HG03571 (cell line): ENCODE measurements at regions not wholly inside any gene's neighbourhood (a gene's known extent, or its start where the extent isn't known, plus 50 kb on each side); places are given as distances from the start of the nearest gene placed in this dataset.
"Not testable (repeated sequence)": the region's sequence is repeated elsewhere in the genome, so short reads cannot be mapped to it uniquely, and the experiment has no call there.

ENCODE experiments used
- ATAC-seq: cut with Tn5 transposase; IDR thresholded peaks from one replicate; pipeline ENCODE4 v1.9.1; 2021; ENCODE audit not compliant: unreplicated experiment

DNA sequence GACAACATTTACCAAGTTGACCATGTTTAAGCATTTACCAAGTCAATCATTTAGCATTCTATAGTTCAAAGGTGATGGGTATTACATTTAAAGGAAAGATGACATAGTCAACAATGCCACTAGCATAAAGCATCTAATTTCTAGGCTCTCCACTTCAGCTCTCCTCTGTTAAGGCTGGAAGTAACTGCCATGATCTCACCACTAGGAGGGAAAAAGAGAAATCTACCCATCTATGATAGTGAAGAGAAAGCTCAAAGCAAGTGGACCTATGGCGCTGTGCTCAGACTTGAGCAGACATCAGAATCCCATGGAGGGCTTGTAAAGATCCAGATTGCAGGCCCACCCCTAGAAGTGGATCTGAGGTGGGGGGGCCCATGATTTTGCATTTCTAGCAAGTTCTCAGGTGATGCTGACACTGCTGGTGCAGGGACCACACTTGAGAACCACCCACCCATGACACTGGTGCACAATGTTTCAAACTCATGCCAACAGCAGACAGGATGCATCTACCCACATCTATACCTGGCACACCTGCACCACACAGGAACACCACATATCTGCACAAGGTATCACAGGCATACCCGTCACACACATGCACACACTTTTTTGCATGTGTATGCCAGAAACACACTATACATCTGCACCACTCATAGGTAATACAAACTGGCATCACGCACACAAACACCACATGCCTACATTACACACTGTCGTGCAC lies 392.9 kb upstream of the RUNX1 start:
- no peak for ATAC-seq

DNA sequence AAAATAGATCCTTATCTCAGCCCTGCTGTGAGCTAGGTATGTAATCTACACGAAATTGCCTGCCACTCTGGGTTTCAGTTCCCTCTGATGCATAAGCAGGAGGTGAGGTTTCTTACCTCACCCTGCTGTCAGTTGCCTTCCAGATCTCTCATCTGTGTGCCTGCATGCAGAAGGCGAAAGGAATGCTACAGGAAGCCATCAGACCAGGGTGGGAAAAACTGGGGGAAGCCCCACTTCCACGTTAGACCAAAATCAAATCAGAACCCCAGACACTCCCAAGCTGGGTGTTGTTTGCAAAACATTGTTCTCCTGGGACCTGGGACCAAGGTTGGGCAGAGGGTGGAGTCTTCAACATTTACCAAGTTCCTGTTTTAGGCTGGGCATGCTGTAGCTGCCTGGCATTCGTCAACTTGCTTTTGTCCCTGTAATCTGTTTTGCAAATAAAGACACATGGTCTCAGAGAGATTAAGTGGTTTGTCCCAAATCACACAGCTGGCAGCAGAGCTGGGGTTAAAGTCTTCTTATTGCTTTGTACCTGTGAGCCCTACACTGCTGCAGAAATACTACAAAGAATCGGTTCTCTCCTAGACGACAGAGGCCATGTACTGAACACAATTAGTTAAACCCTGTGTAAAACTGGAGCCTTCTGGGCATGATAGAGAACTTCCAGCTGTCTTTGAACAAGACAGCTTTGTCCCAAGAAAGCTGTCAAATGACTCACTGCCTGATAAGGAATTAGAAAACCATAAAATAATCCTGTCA lies 389.7 kb upstream of the RUNX1 start:
- no peak for ATAC-seq

DNA sequence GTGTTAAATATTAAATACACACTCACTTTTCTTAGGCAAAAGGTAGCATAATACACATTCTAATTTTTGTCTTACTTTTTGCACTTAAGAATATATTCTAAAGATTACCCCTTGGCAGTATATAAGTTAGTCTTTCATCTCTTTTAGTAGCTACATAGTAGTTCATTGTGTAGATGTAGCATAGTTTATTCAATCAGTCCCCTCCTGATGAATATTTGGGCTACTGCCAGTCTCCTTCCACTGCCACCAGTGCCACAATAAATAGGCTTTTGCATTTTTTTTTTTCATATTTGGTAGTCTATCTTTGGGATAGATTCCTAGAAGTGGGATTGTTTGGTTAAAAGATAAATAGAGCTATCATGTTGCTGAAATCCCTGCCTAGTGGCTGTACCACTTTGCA lies 388.8 kb upstream of the RUNX1 start:
- ATAC-seq: no peak

DNA sequence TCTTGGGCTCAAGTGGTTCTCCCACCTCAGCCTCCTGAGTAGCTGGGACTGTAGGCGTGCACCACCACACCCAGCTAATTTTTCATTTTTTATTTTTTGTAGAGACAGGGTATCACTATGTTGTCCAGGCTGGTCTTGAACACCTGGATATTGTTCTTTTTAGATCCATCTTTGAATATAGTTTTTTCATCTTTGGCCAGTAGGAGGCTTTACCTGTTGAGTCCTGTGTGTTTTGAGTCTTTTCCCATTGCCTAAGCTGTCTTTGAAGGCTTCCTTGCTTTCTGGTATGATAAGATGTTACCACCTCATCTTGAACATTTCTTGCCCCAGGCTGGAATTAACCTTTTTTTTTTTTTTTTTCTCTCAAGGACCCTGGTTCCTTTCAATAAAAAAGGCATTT lies 387.8 kb upstream of the RUNX1 start:
- ATAC-seq: no peak

- ATAC-seq: not testable (repeated sequence)
These were observed 383.5 kb upstream of the RUNX1 start for GRCh38 chr21:35432601-35433000.

GRCh38 chr21:35430260-35430659 lies 381.2 kb upstream of the RUNX1 start:
- no peak for ATAC-seq

GRCh38 chr21:35428937-35429336 lies 379.8 kb upstream of the RUNX1 start:
- ATAC-seq: no peak

GRCh38 chr21:35428489-35428888 lies 379.4 kb upstream of the RUNX1 start:
- no peak for ATAC-seq

DNA sequence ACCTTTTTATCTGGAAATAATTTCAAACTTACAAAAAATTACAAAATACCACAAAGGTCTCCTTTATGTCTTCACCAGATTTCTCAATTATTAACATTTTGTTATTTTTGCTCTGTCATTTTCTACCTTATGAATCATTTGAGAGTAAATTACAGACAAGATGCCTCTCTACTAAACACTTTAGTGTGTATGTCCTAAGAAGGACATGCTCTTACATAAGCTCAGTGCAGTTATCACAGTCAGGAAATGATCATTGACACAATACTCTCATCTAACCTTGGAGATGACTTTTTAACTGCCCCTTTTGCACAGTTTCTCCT lies 378.9 kb upstream of the RUNX1 start:
- no peak for ATAC-seq

GRCh38 chr21:35427320-35428000 lies 378.4 kb upstream of the RUNX1 start:
- no peak for ATAC-seq

GRCh38 chr21:35426897-35427296 lies 377.8 kb upstream of the RUNX1 start:
- ATAC-seq: no peak

GRCh38 chr21:35426469-35426868 lies 377.4 kb upstream of the RUNX1 start:
- no peak for ATAC-seq

GRCh38 chr21:35424122-35424521 lies 375.0 kb upstream of the RUNX1 start:
- no peak for ATAC-seq

- ATAC-seq: no peak
These were observed 374.6 kb upstream of the RUNX1 start for GRCh38 chr21:35423709-35424108.

DNA sequence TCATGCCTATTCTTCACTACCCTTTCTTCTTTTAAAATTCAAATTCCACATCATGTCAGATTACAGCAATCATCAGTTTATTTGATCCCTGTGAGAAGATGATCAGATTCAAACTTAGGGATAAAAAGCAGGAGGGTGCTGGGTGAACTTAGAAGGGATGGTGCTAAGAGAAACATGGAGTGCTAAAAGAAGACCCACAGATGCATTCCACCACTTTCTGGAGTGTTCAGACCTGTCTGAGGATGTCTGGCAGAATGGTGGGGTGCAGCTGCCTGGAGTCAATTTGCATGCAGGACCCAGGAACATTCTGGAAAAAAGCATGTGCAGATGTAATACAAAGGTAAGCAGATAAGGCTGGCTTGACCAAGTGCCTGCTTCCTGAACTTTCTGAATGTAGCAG lies 372.9 kb upstream of the RUNX1 start:
- ATAC-seq: no peak

- ATAC-seq: no peak
These were observed 372.1 kb upstream of the RUNX1 start for GRCh38 chr21:35421221-35421620.

GRCh38 chr21:35420656-35421055 lies 371.6 kb upstream of the RUNX1 start:
- no peak for ATAC-seq

- ATAC-seq: no peak
These were observed 368.7 kb upstream of the RUNX1 start for GRCh38 chr21:35417762-35418161.

DNA sequence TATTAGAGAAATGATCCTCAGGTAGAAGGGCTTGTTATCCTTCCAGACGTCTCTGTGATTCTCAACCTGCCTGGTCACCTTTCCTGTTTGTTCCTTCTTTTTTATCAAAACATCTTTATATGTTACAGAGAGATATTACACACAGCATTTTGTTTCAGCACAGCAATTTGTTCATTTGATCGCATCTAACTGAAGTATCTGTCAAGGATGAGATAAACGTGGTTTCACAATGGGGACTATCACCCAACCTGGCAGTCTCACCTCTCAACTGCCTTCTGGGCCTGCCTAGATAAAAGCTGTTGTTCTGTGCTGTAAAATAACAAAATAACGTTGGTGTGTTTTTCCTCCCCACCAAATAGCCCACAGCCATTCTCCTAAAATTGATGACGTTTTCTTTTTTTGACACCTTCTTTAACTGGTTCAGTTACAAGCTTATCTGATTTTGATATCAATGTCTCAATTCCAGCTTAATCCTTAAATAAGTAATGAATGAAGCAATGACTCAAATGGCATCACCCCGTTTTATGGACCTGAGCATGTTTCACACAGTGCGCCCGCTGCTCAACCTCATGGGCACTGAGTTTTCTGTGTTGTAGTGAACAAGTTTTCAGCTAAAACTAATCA lies 367.9 kb upstream of the RUNX1 start:
- ATAC-seq: no peak

- ATAC-seq: no peak
These were observed 365.5 kb upstream of the RUNX1 start for GRCh38 chr21:35414507-35415139.

GRCh38 chr21:35414056-35414455 lies 365.0 kb upstream of the RUNX1 start:
- ATAC-seq: no peak
